Astrocyte of the spinal cord (primary cell): ENCODE measurements at regions not wholly inside any gene's neighbourhood (a gene's known extent, or its start where the extent isn't known, plus 50 kb on each side); places are given as distances from the start of the nearest gene placed in this dataset.

Experiments used
- DNase-seq: peaks from one replicate; pipeline ENCODE4 v3.0.0; 2011; ENCODE audit warnings: low read depth, low spot score
- H3K4me3 ChIP-seq: 2 replicates; pipeline ENCODE4 v1.5.1; 2011; ENCODE audit warnings: low read depth, mild to moderate bottlenecking, low read length, moderate library complexity
- CTCF ChIP-seq: IDR thresholded peaks from 2 replicates; pipeline ENCODE4 v1.5.1; 2012; ENCODE audit warnings: low read depth, mild to moderate bottlenecking, low read length, inconsistent platforms
- in situ Hi-C: cut with HindIII; loops from 2 replicates; pipeline ENCODE4 v1.10.0; 2017; ENCODE audit warnings: low sequenced_read_pairs

- in situ Hi-C loops: no loop called here
- DNase-seq: no peak
- TF ChIP-seq CTCF: no peak
- H3K4me3 ChIP-seq: no peak overlapping the region
Measured at GRCh38 chr10:107665459-107665858, 501.0 kb upstream of the SORCS1 start.

- in situ Hi-C loops: no loop called here
- no peak overlapping the region for H3K4me3 ChIP-seq
- no peak for TF ChIP-seq CTCF
- no peak for DNase-seq
Measured at GRCh38 chr10:107657851-107658250, 493.3 kb upstream of the SORCS1 start.

- in situ Hi-C loops: no loop called here
Measured at GRCh38 chr10:107656932-107657331, 492.4 kb upstream of the SORCS1 start.

GRCh38 chr10:107653832-107654287, 489.4 kb upstream of the SORCS1 start:
- H3K4me3 ChIP-seq: no peak overlapping the region
- TF ChIP-seq CTCF: no peak
- peak; percentile 24 for DNase-seq
- in situ Hi-C loops: no loop called here

More at GRCh38 chr10:107656932-107657331, 492.4 kb upstream of the SORCS1 start:
- DNase-seq: no peak
- H3K4me3 ChIP-seq: no peak overlapping the region
- no peak for TF ChIP-seq CTCF

GRCh38 chr10:107650939-107651338, 486.4 kb upstream of the SORCS1 start:
- TF ChIP-seq CTCF: no peak
- DNase-seq: no peak
- H3K4me3 ChIP-seq: no peak overlapping the region
- in situ Hi-C loops: no loop called here

- DNase-seq: no peak
- H3K4me3 ChIP-seq: no peak overlapping the region
- TF ChIP-seq CTCF: no peak
- in situ Hi-C loops: no loop called here
Measured at GRCh38 chr10:107649249-107649648, 484.7 kb upstream of the SORCS1 start.

GRCh38 chr10:107647462-107647861, 483.0 kb upstream of the SORCS1 start:
- H3K4me3 ChIP-seq: no peak overlapping the region
- in situ Hi-C loops: no loop called here
- no peak for TF ChIP-seq CTCF
- DNase-seq: no peak
